ENCODE measurements at regions not wholly inside any gene's neighbourhood (a gene's known extent, or its start where the extent isn't known, plus 50 kb on each side); places are given as distances from the start of the nearest gene placed in this dataset.

DNA sequence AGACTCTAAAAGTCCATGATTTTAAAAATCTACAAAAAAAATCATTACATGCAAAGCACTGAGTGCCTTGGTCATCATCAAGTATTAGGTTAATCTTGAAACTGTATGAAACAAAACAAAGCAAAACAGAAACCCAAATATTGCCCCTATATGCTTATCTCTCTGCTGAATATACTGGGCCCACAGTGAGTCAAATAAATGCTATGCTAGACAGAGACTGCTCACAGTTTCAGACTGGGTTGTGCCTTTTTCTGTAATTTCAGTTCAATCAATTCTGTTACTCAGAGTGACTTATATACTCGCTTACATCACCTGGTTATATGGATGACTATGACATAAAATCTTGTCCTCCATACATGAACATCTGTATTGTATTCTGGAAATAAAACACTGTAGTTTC is 257.1 kb upstream of the ACTRT1 start:
- TF ChIP-seq, protein P1, sequence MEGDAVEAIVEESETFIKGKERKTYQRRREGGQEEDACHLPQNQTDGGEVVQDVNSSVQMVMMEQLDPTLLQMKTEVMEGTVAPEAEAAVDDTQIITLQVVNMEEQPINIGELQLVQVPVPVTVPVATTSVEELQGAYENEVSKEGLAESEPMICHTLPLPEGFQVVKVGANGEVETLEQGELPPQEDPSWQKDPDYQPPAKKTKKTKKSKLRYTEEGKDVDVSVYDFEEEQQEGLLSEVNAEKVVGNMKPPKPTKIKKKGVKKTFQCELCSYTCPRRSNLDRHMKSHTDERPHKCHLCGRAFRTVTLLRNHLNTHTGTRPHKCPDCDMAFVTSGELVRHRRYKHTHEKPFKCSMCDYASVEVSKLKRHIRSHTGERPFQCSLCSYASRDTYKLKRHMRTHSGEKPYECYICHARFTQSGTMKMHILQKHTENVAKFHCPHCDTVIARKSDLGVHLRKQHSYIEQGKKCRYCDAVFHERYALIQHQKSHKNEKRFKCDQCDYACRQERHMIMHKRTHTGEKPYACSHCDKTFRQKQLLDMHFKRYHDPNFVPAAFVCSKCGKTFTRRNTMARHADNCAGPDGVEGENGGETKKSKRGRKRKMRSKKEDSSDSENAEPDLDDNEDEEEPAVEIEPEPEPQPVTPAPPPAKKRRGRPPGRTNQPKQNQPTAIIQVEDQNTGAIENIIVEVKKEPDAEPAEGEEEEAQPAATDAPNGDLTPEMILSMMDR (IDR thresholded peaks at IDR 0.05; ENCODE audit: insufficient read depth, low read length, poor library complexity, severe bottlenecking): no peak
- TF ChIP-seq EZH2phosphoT487 (conservative IDR thresholded peaks at IDR 0.05; ENCODE audit: low read length): no peak

Measured in SU-DHL-6 (cell line).